SJSA1 (cell line): ENCODE measurements at regions not wholly inside any gene's neighbourhood (a gene's known extent, or its start where the extent isn't known, plus 50 kb on each side); places are given as distances from the start of the nearest gene placed in this dataset.
A peak's percentile ranks its signal among the peaks of the same experiment; 100 is the strongest.

ENCODE experiments used
- DNase-seq, 2 experiments: peaks; one replicate each; pipeline ENCODE4 v3.0.0-alpha.2; 2015 to 2020; ENCODE audit warnings: low spot score in 2 of 2, low read depth in 1 of 2
- H3K27ac ChIP-seq: fragments of 250-450 bp; sonication (Bioruptor Pico); 2 replicates; pipeline ENCODE4 v1.5.1; 2020; ENCODE audit warnings: mild to moderate bottlenecking, moderate library complexity
- H3K27me3 ChIP-seq: fragments of 250-450 bp; sonication (Bioruptor Pico); replicated peaks from 2 replicates; pipeline ENCODE4 v1.5.1; 2020; ENCODE audit warnings: mild to moderate bottlenecking, moderate library complexity
- H3K36me3 ChIP-seq: fragments of 250-450 bp; sonication (Bioruptor Pico); 2 replicates; pipeline ENCODE4 v1.5.1; 2020; ENCODE audit warnings: mild to moderate bottlenecking
- H3K4me1 ChIP-seq: fragments of 250-450 bp; sonication (Bioruptor Pico); replicated peaks from 2 replicates; pipeline ENCODE4 v1.6.1; 2021; ENCODE audit warnings: mild to moderate bottlenecking
- H3K4me3 ChIP-seq: fragments of 250-450 bp; sonication (Bioruptor Pico); 2 replicates; pipeline ENCODE4 v1.5.1; 2020; ENCODE audit warnings: mild to moderate bottlenecking
- H3K9me3 ChIP-seq: fragments of 250-450 bp; sonication (Bioruptor Pico); replicated peaks from 2 replicates; pipeline ENCODE4 v1.5.1; 2020; ENCODE audit warnings: mild to moderate bottlenecking

DNA sequence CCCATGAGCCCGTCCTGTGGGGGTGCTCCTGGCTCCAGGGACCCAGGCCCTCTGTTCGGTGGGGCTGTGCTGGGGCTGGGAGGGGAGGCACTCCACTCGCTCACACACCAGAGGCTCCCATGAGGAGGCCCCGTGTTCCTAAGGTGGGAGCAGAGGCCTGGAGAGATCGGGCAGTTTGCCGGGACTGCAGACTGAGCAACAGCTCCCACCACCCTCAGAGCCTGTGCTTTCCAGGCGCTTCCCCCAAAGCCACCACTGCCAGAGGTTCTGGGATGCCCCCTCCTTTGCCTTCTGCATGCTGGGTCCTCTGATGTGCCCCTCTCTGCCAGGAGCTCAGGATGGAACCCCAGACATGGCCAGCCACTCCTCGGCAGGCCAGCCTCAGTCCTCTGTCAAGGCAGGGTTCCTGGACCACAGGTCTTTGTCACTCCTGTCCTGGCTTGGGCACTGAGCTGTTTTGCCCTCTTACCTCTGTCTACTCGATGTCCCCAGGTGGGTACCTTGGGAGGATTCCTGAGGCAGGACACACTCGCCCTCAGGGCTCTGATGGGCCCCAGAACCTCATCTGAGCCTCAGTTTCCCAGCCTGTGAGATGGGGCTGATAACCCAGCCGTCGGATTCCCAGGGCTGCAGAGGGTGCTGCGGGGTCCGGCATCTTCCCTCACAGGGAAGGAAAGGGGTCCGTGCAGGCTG, 80.8 kb downstream of the TSPAN17 start:
- H3K4me1 ChIP-seq = no peaks in the 10 kb centered on the region
- peaks cover 100% of the 10 kb centered on the region for H3K27me3 ChIP-seq
- no peak overlapping the region for H3K4me3 ChIP-seq
- DNase-seq = no peak
- H3K9me3 ChIP-seq = no peaks in the 10 kb centered on the region
- H3K27ac ChIP-seq = no peak overlapping the region
- H3K36me3 ChIP-seq = no peaks in the 10 kb centered on the region

GRCh38 chr5:176728831-176729251, 81.5 kb upstream of the UNC5A start:
- H3K9me3 ChIP-seq = no peaks in the 10 kb centered on the region
- no peaks in the 10 kb centered on the region for H3K36me3 ChIP-seq
- H3K4me3 ChIP-seq = no peak overlapping the region
- no peak overlapping the region for H3K27ac ChIP-seq
- H3K27me3 ChIP-seq = peaks cover 100% of the 10 kb centered on the region
- no peaks in the 10 kb centered on the region for H3K4me1 ChIP-seq
- no peak for DNase-seq

DNA sequence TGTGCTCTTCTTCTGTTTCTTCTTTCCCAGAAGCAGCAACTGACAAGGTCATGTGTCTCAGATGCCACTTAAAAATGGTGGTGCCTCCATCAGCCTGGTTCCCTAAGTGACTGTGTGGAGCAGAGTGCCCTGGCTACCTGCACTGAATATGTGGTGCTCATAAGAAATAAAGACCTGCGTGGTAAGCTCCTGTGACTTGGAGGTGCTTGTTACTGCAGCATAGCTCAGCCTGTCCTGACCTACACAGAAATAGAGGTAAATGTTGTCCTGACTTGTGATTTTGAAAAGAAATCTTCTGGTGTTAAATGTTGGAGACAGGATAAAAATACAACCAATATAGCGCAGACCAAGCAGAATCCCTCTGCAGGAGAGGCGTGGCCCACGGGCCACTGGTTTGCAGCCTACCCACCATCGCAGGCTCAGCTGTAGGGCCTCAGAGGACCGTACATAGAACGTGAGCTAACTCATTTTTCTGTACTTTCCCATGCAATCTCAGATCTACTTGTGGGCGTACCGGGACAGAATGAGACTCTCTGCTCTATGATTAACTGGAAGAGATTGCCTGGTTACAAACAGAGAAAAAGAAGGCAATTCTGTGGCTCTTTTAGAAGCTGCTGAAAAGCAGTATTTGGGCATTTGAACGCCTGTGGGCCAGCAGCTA, 79.4 kb upstream of the UNC5A start:
- DNase-seq = no peak
- Histone ChIP-seq H3K9me3 (no peaks in the 10 kb centered on the region), H3K4me1 (no peaks in the 10 kb centered on the region), H3K4me3 (no peak overlapping the region), H3K27ac (no peak overlapping the region), H3K36me3 (no peaks in the 10 kb centered on the region), H3K27me3 (peaks cover 98% of the 10 kb centered on the region)

GRCh38 chr5:176731506-176732160, 78.7 kb upstream of the UNC5A start:
- Histone ChIP-seq H3K4me3 (no peak overlapping the region), H3K4me1 (no peaks in the 10 kb centered on the region), H3K27me3 (peaks cover 98% of the 10 kb centered on the region), H3K27ac (no peak overlapping the region), H3K36me3 (no peaks in the 10 kb centered on the region), H3K9me3 (no peaks in the 10 kb centered on the region)
- DNase-seq = no peak

DNA sequence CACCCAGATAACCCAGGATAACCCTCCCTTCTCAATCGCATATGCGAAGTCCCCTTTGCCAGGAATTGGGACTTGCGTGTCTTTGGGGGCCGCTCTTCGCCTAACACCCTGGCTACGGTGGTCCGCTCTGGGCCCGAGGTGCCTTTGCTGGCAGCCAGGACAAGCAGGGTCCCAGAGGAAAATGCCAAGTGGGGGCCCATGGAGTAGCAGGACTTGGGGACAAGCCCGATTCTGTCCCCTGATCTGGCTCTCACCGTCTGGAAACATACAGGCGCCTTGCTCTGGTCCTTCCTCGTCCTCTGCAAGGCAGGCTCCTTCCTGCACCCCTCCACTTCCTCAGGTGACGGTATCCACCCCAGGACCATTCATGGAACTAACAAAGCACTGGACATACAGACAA, 78.1 kb upstream of the UNC5A start:
- no peak for DNase-seq
- Histone ChIP-seq H3K27ac (no peak overlapping the region), H3K4me3 (no peak overlapping the region), H3K27me3 (peaks cover 96% of the 10 kb centered on the region), H3K4me1 (no peaks in the 10 kb centered on the region), H3K36me3 (no peaks in the 10 kb centered on the region), H3K9me3 (no peaks in the 10 kb centered on the region)

DNA sequence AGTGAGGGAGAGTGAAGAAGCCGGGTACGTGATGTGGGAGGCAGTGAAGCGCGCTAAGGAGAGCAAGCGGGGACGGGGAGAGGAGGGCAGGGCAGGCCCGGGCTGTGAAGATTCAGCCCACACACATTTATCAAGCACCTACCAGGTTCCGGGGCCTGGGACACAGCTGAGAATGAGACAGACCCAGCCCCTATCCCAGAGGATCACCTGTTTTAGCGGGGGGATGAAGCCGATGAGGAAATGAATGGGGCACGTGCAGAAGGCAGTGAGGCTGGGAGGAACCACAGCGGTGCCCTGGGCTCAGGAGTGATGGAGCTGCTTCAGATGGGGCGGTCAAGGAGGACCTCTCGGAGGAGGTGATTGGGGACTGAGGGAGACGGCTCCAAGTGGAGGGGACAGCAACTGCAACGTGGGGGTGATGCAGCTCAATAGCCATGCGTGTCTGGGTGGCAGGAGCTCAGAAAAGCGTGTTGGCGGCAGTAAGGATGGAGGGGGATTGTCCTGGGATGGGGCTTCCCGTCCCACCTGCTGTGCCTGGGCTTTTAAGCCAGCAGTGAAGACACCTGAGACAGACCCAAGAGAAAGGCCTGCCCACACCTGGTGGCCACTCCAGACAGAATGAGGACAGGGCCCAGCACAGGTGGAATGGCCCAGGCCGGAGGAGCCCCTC, 77.5 kb upstream of the UNC5A start:
- H3K4me1 ChIP-seq = no peaks in the 10 kb centered on the region
- no peak overlapping the region for H3K4me3 ChIP-seq
- no peak for DNase-seq
- H3K27me3 ChIP-seq = peaks cover 90% of the 10 kb centered on the region
- H3K36me3 ChIP-seq = no peaks in the 10 kb centered on the region
- H3K9me3 ChIP-seq = no peaks in the 10 kb centered on the region
- no peak overlapping the region for H3K27ac ChIP-seq

- Histone ChIP-seq H3K4me1 (no peaks in the 10 kb centered on the region), H3K9me3 (no peaks in the 10 kb centered on the region), H3K27me3 (peaks cover 85% of the 10 kb centered on the region), H3K36me3 (no peaks in the 10 kb centered on the region), H3K4me3 (no peak overlapping the region), H3K27ac (no peak overlapping the region)
- peak in 1 of 2 experiments; percentile 46 for DNase-seq
Observed at GRCh38 chr5:176733406-176734262, 76.7 kb upstream of the UNC5A start.

- no peaks in the 10 kb centered on the region for H3K36me3 ChIP-seq
- no peak overlapping the region for H3K27ac ChIP-seq
- H3K27me3 ChIP-seq = peaks cover 85% of the 10 kb centered on the region
- H3K4me1 ChIP-seq = no peaks in the 10 kb centered on the region
- peak in 1 of 2 experiments; percentile 40 for DNase-seq
- no peaks in the 10 kb centered on the region for H3K9me3 ChIP-seq
- no peak overlapping the region for H3K4me3 ChIP-seq
Observed at GRCh38 chr5:176734756-176735342, 75.5 kb upstream of the UNC5A start.

DNA sequence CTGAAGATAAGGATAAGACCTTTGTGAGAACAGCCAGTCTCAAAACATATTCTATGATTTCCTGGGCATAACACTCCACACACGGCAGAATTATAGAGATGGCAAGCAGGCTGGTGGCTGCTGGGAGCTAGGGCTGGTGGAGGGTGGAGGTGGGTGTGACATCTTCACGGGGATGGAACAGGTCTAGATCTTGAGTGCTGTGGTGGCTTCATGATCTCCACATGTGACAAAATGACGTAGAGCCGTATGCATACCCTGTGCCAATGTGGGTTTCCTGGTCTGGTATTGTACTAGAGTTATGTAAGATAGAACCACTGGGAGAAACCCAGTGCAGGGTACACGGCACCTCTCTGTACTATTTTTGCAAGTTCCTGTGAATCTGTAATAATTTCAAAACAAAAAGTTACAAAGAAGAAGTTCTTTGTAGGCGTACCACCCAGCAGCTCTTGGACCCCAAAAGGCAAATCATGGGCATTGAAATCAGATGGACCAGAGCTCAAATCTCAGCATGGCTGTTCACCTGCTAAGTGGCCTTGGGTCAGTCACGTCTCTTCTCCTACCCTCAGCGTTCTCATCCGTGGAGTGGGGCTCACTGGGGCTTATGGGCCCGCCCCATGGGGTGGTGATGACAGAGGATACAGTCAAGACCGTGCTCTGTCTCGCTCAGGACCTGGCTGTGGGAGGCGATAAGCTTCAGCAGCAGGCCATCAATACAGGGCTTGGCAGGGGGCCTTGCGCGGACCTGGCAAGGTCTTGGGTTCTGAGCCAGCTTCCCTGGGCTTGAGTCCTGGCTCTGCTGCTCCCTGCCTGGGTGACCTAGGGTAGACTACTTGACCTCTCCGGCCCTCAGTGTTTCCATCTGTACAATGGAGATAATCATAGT, 74.7 kb upstream of the UNC5A start:
- peaks cover 81% of the 10 kb centered on the region for H3K27me3 ChIP-seq
- H3K4me3 ChIP-seq = no peak overlapping the region
- no peak overlapping the region for H3K27ac ChIP-seq
- H3K36me3 ChIP-seq = no peaks in the 10 kb centered on the region
- peak in 1 of 2 experiments; percentile 43 for DNase-seq
- no peaks in the 10 kb centered on the region for H3K9me3 ChIP-seq
- H3K4me1 ChIP-seq = no peaks in the 10 kb centered on the region

- Histone ChIP-seq H3K27me3 (peaks cover 79% of the 10 kb centered on the region), H3K4me1 (no peaks in the 10 kb centered on the region), H3K36me3 (no peaks in the 10 kb centered on the region), H3K27ac (no peak overlapping the region), H3K9me3 (no peaks in the 10 kb centered on the region), H3K4me3 (no peak overlapping the region)
- DNase-seq = peak in 1 of 2 experiments; percentile 41
Observed at GRCh38 chr5:176736301-176736930, 73.9 kb upstream of the UNC5A start.

DNA sequence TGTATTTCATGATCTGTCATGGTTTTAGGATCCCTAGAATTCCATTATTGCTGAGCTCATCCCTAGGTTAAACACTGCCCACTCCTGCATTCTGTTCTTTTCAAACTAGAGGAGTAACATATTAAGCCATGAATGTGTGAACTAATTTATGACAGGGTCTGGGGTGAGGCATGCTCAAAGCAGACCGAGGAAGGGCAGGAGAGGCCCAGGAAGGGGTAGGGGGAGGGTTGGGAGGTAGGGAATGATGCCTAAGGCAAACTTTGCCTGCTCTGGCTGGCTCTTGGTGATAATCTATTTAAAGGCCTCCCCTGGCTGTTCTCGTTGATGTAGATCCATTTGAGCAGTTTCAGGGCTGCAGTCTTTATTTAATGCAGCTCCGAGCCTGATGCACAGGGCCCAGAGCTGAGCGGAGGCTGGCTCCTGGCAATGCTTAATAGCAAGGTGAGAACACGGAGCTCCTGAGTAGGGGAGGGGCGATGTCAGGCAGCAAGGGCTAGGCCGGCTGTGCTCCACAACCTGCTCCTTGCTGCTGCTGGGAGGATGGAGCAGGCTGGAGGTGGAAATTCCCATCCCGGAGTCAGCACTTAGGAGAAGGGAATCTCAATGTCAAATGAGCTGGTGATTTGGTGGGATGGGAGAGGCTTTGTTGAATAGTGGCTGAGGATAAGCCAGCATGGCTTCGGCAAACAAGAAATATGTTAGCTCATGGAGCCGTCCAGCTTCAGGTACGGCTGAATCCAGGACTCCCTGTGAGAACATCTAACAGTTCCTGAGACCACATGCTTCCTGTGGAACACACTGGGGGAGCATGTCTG, 73.2 kb upstream of the UNC5A start:
- no peaks in the 10 kb centered on the region for H3K4me1 ChIP-seq

More for the DNA sequence above, 73.2 kb upstream of the UNC5A start:
- Histone ChIP-seq H3K36me3 (no peaks in the 10 kb centered on the region), H3K4me3 (no peak overlapping the region), H3K9me3 (no peaks in the 10 kb centered on the region), H3K27me3 (peaks cover 79% of the 10 kb centered on the region), H3K27ac (no peak overlapping the region)
- peak in 1 of 2 experiments; percentile 39 for DNase-seq
